HFF-Myc (cell line): ENCODE measurements at regions not wholly inside any gene's neighbourhood (a gene's known extent, or its start where the extent isn't known, plus 50 kb on each side); places are given as distances from the start of the nearest gene placed in this dataset.

Experiments
- DNase-seq: peaks from one replicate; pipeline ENCODE4 v3.0.0-alpha.2; 2011; ENCODE audit warnings: low read depth; ENCODE audit errors: extremely low read depth
- H3K4me3 ChIP-seq: replicated peaks from 2 replicates; pipeline ENCODE4 v1.5.1; 2011; ENCODE audit warnings: low read depth, mild to moderate bottlenecking, control low read depth, low read length
- CTCF ChIP-seq: IDR thresholded peaks from 2 replicates; pipeline ENCODE4 v1.5.1; 2012; ENCODE audit warnings: mild to moderate bottlenecking, low read depth, low read length, control low read depth; ENCODE audit errors: missing control alignments

- no peak for DNase-seq
- no peak for TF ChIP-seq CTCF
Observed at GRCh38 chr5:98585661-98586310, 187.7 kb upstream of the RGMB start.

GRCh38 chr5:98586581-98586980 is 186.9 kb upstream of the RGMB start:
- no peak overlapping the region for H3K4me3 ChIP-seq
- DNase-seq: no peak
- no peak for TF ChIP-seq CTCF

More at GRCh38 chr5:98585661-98586310, 187.7 kb upstream of the RGMB start:
- H3K4me3 ChIP-seq: no peak overlapping the region

- DNase-seq: no peak
- no peak overlapping the region for H3K4me3 ChIP-seq
- no peak for TF ChIP-seq CTCF
Observed at GRCh38 chr5:98587166-98587565, 186.3 kb upstream of the RGMB start.

- DNase-seq: peak; percentile 56
- no peak for TF ChIP-seq CTCF
- H3K4me3 ChIP-seq: no peak overlapping the region
Observed at GRCh38 chr5:98588215-98588614, 185.2 kb upstream of the RGMB start.

GRCh38 chr5:98593418-98593817 is 180.0 kb upstream of the RGMB start:
- no peak overlapping the region for H3K4me3 ChIP-seq
- DNase-seq: no peak
- TF ChIP-seq CTCF: no peak

GRCh38 chr5:98594098-98594497 is 179.4 kb upstream of the RGMB start:
- DNase-seq: no peak
- no peak for TF ChIP-seq CTCF
- H3K4me3 ChIP-seq: no peak overlapping the region

GRCh38 chr5:98599016-98599415 is 174.4 kb upstream of the RGMB start:
- no peak overlapping the region for H3K4me3 ChIP-seq
- no peak for DNase-seq
- TF ChIP-seq CTCF: no peak
